ENCODE measurements at regions not wholly inside any gene's neighbourhood (a gene's known extent, or its start where the extent isn't known, plus 50 kb on each side); places are given as distances from the start of the nearest gene placed in this dataset.

DNA sequence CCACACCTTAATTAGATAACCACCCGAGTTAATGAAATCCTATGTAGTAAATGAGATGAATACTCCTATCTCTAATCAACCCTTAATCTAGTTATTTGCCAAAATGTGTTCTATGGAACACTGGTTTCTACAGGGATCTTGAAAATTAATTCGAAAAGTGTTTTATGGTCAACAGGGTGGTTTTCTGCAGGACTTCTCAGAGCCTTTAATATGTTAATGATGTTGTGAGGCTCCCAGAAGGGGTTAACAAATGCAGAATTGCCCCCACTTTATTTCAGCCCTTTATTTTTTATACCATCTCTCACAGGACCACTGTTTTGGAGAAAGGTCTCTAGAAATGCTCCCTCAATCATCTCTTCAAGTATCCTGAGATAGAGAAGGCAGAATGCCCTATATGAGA lies 153.1 kb upstream of the RPH3A start:
- no peaks in the 10 kb centered on the region for H4K20me1 ChIP-seq (ENCODE audit: low read length)
- ATAC-seq (no peak), DNase-seq (no peak)
- no peaks in the 10 kb centered on the region for H3F3A ChIP-seq (ENCODE audit: low read length, unreplicated experiment)
- no peak overlapping the region for H3K4me3 ChIP-seq (ENCODE audit: low read length)
- no peak overlapping the region for H3K27ac ChIP-seq (ENCODE audit: low read length)
- no peak overlapping the region for H2AFZ ChIP-seq (ENCODE audit: low read length)
- H3K36me3 ChIP-seq (ENCODE audit: low read depth, low read length): no peaks in the 10 kb centered on the region
- BruUV-seq (replicated peaks): no TSS peak
- intact Hi-C loops (cut with micrococcal nuclease): no loop called here
- H3K4me2 ChIP-seq (ENCODE audit: low read length): no peak overlapping the region
- no peak overlapping the region for H3K9ac ChIP-seq (ENCODE audit: low read length)
- H3K9me2 ChIP-seq (replicated peaks; ENCODE audit: low read length): no peaks in the 10 kb centered on the region
- peaks cover 63% of the 10 kb centered on the region for H3K27me3 ChIP-seq (ENCODE audit: low read length)
- H3K79me2 ChIP-seq (ENCODE audit: low read length): no peaks in the 10 kb centered on the region
- CTCF ChIA-PET: no interaction called here
- no peaks in the 10 kb centered on the region for H3K9me3 ChIP-seq (ENCODE audit: low read length)
- POLR2A ChIA-PET (ENCODE audit: unreplicated experiment): no interaction called here
- H3K4me1 ChIP-seq (ENCODE audit: insufficient read depth, low read length): no peaks in the 10 kb centered on the region
- TF ChIP-seq EZH2 (IDR thresholded peaks at IDR 0.05; ENCODE audit: low read length, unreplicated experiment) (no peak), EZH2phosphoT487 (IDR thresholded peaks at IDR 0.05; ENCODE audit: borderline replicate concordance, low read length) (no peak)
- TF ChIP-seq, protein P1, sequence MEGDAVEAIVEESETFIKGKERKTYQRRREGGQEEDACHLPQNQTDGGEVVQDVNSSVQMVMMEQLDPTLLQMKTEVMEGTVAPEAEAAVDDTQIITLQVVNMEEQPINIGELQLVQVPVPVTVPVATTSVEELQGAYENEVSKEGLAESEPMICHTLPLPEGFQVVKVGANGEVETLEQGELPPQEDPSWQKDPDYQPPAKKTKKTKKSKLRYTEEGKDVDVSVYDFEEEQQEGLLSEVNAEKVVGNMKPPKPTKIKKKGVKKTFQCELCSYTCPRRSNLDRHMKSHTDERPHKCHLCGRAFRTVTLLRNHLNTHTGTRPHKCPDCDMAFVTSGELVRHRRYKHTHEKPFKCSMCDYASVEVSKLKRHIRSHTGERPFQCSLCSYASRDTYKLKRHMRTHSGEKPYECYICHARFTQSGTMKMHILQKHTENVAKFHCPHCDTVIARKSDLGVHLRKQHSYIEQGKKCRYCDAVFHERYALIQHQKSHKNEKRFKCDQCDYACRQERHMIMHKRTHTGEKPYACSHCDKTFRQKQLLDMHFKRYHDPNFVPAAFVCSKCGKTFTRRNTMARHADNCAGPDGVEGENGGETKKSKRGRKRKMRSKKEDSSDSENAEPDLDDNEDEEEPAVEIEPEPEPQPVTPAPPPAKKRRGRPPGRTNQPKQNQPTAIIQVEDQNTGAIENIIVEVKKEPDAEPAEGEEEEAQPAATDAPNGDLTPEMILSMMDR (conservative IDR thresholded peaks at IDR 0.05; ENCODE audit: low read depth, low read length): no peak

DNA sequence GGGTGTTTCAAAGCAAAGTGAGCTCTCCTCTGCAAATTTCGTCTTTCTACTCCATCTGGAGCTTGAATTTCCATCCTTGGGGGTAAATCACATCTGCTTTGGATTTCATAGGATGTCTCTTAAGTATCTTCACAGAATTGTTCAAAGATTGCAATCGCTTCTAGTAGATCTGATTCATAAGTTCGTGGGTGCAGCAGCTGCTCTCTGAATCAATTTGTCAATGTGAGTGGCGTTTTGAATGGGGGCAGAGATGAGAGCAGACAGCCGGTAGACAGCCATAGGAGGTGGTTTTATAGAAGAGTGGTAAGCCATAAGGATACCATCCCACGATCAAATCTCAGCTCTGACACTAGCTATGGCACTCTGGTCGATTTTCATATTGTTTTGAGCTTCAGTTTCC lies 146.0 kb upstream of the RPH3A start:
- ATAC-seq: no peak
- no peaks in the 10 kb centered on the region for H4K20me1 ChIP-seq (ENCODE audit: low read length)
- no peak overlapping the region for H2AFZ ChIP-seq (ENCODE audit: low read length)
- no peak for DNase-seq
- TF ChIP-seq, protein P1 (conservative IDR thresholded peaks at IDR 0.05; ENCODE audit: low read depth, low read length): no peak
- TF ChIP-seq EZH2 (IDR thresholded peaks at IDR 0.05; ENCODE audit: low read length, unreplicated experiment) (no peak), EZH2phosphoT487 (IDR thresholded peaks at IDR 0.05; ENCODE audit: borderline replicate concordance, low read length) (no peak)
- H3K9ac ChIP-seq (ENCODE audit: low read length): no peak overlapping the region
- H3K4me3 ChIP-seq (ENCODE audit: low read length): no peak overlapping the region
- BruUV-seq (replicated peaks): no TSS peak
- ChIA-PET CTCF (no interaction called here), POLR2A (ENCODE audit: unreplicated experiment) (no interaction called here)
- H3K9me3 ChIP-seq (ENCODE audit: low read length): no peaks in the 10 kb centered on the region
- intact Hi-C loops (cut with micrococcal nuclease): no loop called here
- no peaks in the 10 kb centered on the region for H3K79me2 ChIP-seq (ENCODE audit: low read length)
- no peaks in the 10 kb centered on the region for H3K36me3 ChIP-seq (ENCODE audit: low read depth, low read length)
- H3F3A ChIP-seq (ENCODE audit: low read length, unreplicated experiment): no peaks in the 10 kb centered on the region
- H3K27me3 ChIP-seq (ENCODE audit: low read length): peaks cover 62% of the 10 kb centered on the region
- no peaks in the 10 kb centered on the region for H3K4me1 ChIP-seq (ENCODE audit: insufficient read depth, low read length)
- no peaks in the 10 kb centered on the region for H3K9me2 ChIP-seq (replicated peaks; ENCODE audit: low read length)
- H3K4me2 ChIP-seq (ENCODE audit: low read length): no peak overlapping the region
- no peak overlapping the region for H3K27ac ChIP-seq (ENCODE audit: low read length)

GRCh38 chr12:112656141-112656540 lies 135.4 kb upstream of the RPH3A start:
- H3K9me3 ChIP-seq (ENCODE audit: low read length): no peaks in the 10 kb centered on the region
- no peaks in the 10 kb centered on the region for H3K4me1 ChIP-seq (ENCODE audit: insufficient read depth, low read length)
- POLR2A ChIA-PET (ENCODE audit: unreplicated experiment): no interaction called here
- H3K79me2 ChIP-seq (ENCODE audit: low read length): no peaks in the 10 kb centered on the region
- H3K27ac ChIP-seq (ENCODE audit: low read length): no peak overlapping the region
- H3K4me2 ChIP-seq (ENCODE audit: low read length): no peak overlapping the region
- ATAC-seq: no peak
- H3K36me3 ChIP-seq (ENCODE audit: low read depth, low read length): no peaks in the 10 kb centered on the region
- no TSS peak for BruUV-seq (replicated peaks)
- H3F3A ChIP-seq (ENCODE audit: low read length, unreplicated experiment): no peaks in the 10 kb centered on the region
- CTCF ChIA-PET: no interaction called here
- TF ChIP-seq EZH2 (IDR thresholded peaks at IDR 0.05; ENCODE audit: low read length, unreplicated experiment): no peak
- TF ChIP-seq EZH2phosphoT487 (IDR thresholded peaks at IDR 0.05; ENCODE audit: borderline replicate concordance, low read length): no peak
- TF ChIP-seq, protein P1 (conservative IDR thresholded peaks at IDR 0.05; ENCODE audit: low read depth, low read length): no peak
- H3K27me3 ChIP-seq (ENCODE audit: low read length): peaks cover 35% of the 10 kb centered on the region
- no peak overlapping the region for H2AFZ ChIP-seq (ENCODE audit: low read length)
- no peaks in the 10 kb centered on the region for H4K20me1 ChIP-seq (ENCODE audit: low read length)
- intact Hi-C loops (cut with micrococcal nuclease): no loop called here
- no peak overlapping the region for H3K4me3 ChIP-seq (ENCODE audit: low read length)
- DNase-seq: no peak
- H3K9me2 ChIP-seq (replicated peaks; ENCODE audit: low read length): no peaks in the 10 kb centered on the region
- no peak overlapping the region for H3K9ac ChIP-seq (ENCODE audit: low read length)

Data from PC-3 (cell line).